ENCODE measurements at regions not wholly inside any gene's neighbourhood (a gene's known extent, or its start where the extent isn't known, plus 50 kb on each side); places are given as distances from the start of the nearest gene placed in this dataset.

GRCh38 chr14:61129168-61129745 is 148.2 kb downstream of the SLC38A6 start:
- Mint-ChIP-seq H3K4me3 (no peak overlapping the region), H3K4me1 (peaks cover 22% of the 10 kb centered on the region), H3K27ac (no peak overlapping the region), H3K27me3 (no peaks in the 10 kb centered on the region), H3K36me3 (ENCODE audit: low read depth) (no peaks in the 10 kb centered on the region), H3K9me3 (peaks cover 3% of the 10 kb centered on the region)
- POLR2A ChIA-PET = no interaction called here
- CTCF ChIA-PET = no interaction called here
- DNase-seq = no peak

DNA sequence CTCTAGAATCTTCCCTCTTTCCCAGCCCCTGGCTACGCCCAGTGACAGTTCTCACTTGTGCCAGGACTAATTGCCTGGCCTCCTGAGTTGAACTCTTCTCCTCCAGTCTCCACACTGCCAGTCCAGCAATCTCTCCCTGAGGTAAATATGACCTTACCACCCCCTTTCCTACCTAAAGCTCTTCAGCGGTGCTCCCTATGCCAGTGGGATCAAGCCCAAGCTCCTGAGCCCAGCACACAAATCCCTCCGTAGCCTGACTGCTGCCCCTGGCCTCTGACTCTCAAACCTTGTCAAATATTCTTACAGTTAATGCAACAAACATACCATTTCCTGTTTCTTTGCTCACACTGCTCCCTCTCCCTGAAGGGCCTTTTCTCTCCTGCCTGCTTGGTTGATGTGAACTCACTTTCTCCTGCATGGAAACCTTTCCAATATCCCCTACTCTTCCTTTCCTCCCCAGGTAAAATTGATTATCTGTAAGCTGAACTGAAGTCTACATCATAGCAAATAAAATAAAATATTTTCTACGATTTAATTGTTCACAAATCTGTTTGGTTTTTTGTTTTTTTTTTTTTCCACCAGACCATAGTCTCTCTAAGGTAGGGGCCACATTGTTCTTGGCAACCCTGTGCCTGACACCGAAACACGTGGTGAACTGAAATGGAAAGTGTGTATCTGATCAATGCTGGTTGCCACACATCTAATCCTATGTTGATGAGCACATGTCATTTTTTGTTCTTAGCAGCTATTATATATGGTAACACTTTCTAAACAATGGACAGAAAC is 147.5 kb downstream of the SLC38A6 start:
- CTCF ChIA-PET = no interaction called here
- H3K4me1 Mint-ChIP-seq = peaks cover 22% of the 10 kb centered on the region
- POLR2A ChIA-PET = no interaction called here
- no peaks in the 10 kb centered on the region for H3K27me3 Mint-ChIP-seq
- no peak overlapping the region for H3K27ac Mint-ChIP-seq
- H3K36me3 Mint-ChIP-seq (ENCODE audit: low read depth) = no peaks in the 10 kb centered on the region
- H3K4me3 Mint-ChIP-seq = no peak overlapping the region
- peaks cover 3% of the 10 kb centered on the region for H3K9me3 Mint-ChIP-seq
- DNase-seq = no peak

- CTCF ChIA-PET = no interaction called here
- Mint-ChIP-seq H3K27ac (no peak overlapping the region), H3K27me3 (no peaks in the 10 kb centered on the region), H3K4me3 (no peak overlapping the region), H3K4me1 (peaks cover 22% of the 10 kb centered on the region), H3K36me3 (ENCODE audit: low read depth) (no peaks in the 10 kb centered on the region), H3K9me3 (no peaks in the 10 kb centered on the region)
- POLR2A ChIA-PET = no interaction called here
- DNase-seq = no peak
These were observed 145.8 kb downstream of the SLC38A6 start for GRCh38 chr14:61126603-61127498.

DNA sequence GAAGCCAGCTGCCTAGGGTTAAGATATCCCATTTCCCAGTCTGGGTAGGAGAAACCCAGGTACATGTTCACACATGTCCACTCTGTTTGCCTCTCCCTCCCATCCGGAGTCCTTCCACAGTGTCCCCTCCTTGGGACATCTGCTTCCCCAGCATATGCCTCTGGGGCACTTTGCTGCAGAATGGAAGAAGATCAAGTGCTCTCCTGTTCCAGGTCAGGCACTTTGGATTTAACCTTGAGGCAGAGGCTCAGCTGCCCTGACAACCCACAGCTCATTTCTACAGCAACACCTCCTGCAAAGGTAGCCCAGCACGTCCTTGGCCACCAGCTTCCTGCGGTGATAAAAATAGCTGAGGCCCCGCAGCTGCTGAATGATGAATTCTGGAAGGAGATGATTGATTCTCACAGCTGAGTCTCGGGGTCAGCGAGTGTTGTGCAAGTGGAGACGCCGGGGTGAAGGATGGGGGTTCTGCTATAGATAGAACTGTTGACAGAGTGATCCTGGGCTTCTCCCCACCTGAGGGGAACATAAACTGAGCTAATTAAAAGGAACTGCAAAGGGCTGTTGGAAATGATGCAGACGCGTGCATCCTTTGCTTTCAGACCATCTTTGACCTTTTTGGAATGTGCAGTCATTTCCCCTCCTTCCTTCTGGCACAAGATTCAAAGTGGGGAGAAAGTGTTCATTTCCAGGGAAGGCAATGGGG is 145.0 kb downstream of the SLC38A6 start:
- POLR2A ChIA-PET = no interaction called here
- H3K9me3 Mint-ChIP-seq = no peaks in the 10 kb centered on the region
- no peaks in the 10 kb centered on the region for H3K27me3 Mint-ChIP-seq
- DNase-seq = no peak
- peaks cover 26% of the 10 kb centered on the region for H3K4me1 Mint-ChIP-seq
- CTCF ChIA-PET = no interaction called here
- H3K36me3 Mint-ChIP-seq (ENCODE audit: low read depth) = no peaks in the 10 kb centered on the region
- no peak overlapping the region for H3K4me3 Mint-ChIP-seq
- no peak overlapping the region for H3K27ac Mint-ChIP-seq

- H3K27ac Mint-ChIP-seq = no peak overlapping the region
- peaks cover 33% of the 10 kb centered on the region for H3K4me1 Mint-ChIP-seq
- ChIA-PET POLR2A (interaction anchor here (0.6 kb wide), 1 partner anchor 134 kb away, joined by 3 read pairs; no protein-coding TSS in a partner anchor), CTCF (no interaction called here)
- no peaks in the 10 kb centered on the region for H3K27me3 Mint-ChIP-seq
- H3K36me3 Mint-ChIP-seq (ENCODE audit: low read depth) = peaks cover 4% of the 10 kb centered on the region
- H3K4me3 Mint-ChIP-seq = no peak overlapping the region
- no peak for DNase-seq
- H3K9me3 Mint-ChIP-seq = no peaks in the 10 kb centered on the region
These were observed 144.2 kb downstream of the SLC38A6 start for GRCh38 chr14:61125041-61125866.

- Mint-ChIP-seq H3K27me3 (no peaks in the 10 kb centered on the region), H3K4me3 (no peak overlapping the region), H3K27ac (no peak overlapping the region), H3K9me3 (no peaks in the 10 kb centered on the region), H3K36me3 (ENCODE audit: low read depth) (peaks cover 7% of the 10 kb centered on the region), H3K4me1 (peaks cover 28% of the 10 kb centered on the region)
- DNase-seq = no peak
- ChIA-PET POLR2A (no interaction called here), CTCF (no interaction called here)
These were observed 141.8 kb downstream of the SLC38A6 start for GRCh38 chr14:61122862-61123261.

- POLR2A ChIA-PET = interaction anchor here (1.6 kb wide), 1 partner anchor 12 kb away, joined by 4 read pairs; no protein-coding TSS in a partner anchor
- no peak overlapping the region for H3K27ac Mint-ChIP-seq
- peaks cover 26% of the 10 kb centered on the region for H3K4me1 Mint-ChIP-seq
- peaks cover 7% of the 10 kb centered on the region for H3K36me3 Mint-ChIP-seq (ENCODE audit: low read depth)
- CTCF ChIA-PET = no interaction called here
- no peak for DNase-seq
- no peak overlapping the region for H3K4me3 Mint-ChIP-seq
- peaks cover 5% of the 10 kb centered on the region for H3K9me3 Mint-ChIP-seq
- no peaks in the 10 kb centered on the region for H3K27me3 Mint-ChIP-seq
These were observed 140.3 kb downstream of the SLC38A6 start for GRCh38 chr14:61121355-61121787.

DNA sequence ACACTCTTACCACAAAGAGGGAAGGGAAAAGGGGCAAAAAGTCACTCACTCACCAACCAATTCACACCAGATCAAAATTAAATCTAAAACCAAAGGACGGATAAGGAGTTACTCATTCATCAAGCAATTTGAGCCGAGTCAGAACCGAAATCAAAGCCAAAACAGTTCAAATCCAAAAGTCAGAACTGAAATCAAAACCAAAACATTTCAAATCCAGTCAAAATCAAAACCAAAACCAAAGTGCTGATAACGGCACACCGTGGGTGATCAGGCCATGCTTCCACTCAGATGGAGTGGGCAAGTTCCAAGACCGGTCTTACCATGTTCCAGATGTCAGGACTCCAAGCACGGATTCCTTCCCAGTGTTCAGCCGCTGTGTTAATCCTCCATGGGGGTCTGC is 139.5 kb downstream of the SLC38A6 start:
- H3K36me3 Mint-ChIP-seq (ENCODE audit: low read depth) = peaks cover 7% of the 10 kb centered on the region
- H3K4me3 Mint-ChIP-seq = peak overlapping the region; percentile 64
- peaks cover 9% of the 10 kb centered on the region for H3K9me3 Mint-ChIP-seq
- ChIA-PET POLR2A (interaction anchor here (1.0 to 1.6 kb wide), 2 partner anchors 11 to 17 kb away, joined by 4 read pairs; no protein-coding TSS in a partner anchor), CTCF (no interaction called here)
- no peaks in the 10 kb centered on the region for H3K27me3 Mint-ChIP-seq
- H3K4me1 Mint-ChIP-seq = peaks cover 20% of the 10 kb centered on the region
- peak overlapping the region; percentile 75 for H3K27ac Mint-ChIP-seq
- DNase-seq = peak; percentile 48

DNA sequence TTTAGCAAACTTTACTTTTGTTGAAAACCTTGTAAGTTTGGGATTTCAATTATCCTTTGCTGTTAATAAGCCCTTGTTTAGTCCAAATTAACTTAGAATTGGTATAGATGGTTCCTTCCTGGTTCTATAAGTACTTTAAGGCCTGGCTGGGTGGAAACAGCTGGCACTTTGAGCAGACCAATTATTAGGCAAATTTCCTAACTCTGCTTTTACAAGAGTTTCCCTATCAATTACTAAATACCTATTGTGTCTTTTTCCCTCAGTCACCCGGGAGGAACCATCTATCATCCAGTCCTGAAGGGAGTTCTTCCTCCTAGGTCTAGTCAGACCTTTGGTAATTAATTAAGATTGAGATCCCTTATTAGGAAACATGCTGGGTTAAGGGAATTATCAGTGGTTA is 138.0 kb downstream of the SLC38A6 start:
- POLR2A ChIA-PET = no interaction called here

GRCh38 chr14:61116369-61116768 is 135.3 kb downstream of the SLC38A6 start:
- Mint-ChIP-seq H3K27me3 (no peaks in the 10 kb centered on the region), H3K36me3 (ENCODE audit: low read depth) (peaks cover 10% of the 10 kb centered on the region), H3K4me3 (no peak overlapping the region), H3K9me3 (peaks cover 26% of the 10 kb centered on the region), H3K27ac (no peak overlapping the region), H3K4me1 (peaks cover 18% of the 10 kb centered on the region)
- POLR2A ChIA-PET = no interaction called here
- DNase-seq = no peak
- CTCF ChIA-PET = no interaction called here

More for the DNA sequence above, 138.0 kb downstream of the SLC38A6 start:
- H3K4me1 Mint-ChIP-seq = peaks cover 18% of the 10 kb centered on the region
- DNase-seq = no peak
- H3K27me3 Mint-ChIP-seq = no peaks in the 10 kb centered on the region
- no peak overlapping the region for H3K4me3 Mint-ChIP-seq
- CTCF ChIA-PET = no interaction called here
- peaks cover 7% of the 10 kb centered on the region for H3K36me3 Mint-ChIP-seq (ENCODE audit: low read depth)
- peaks cover 22% of the 10 kb centered on the region for H3K9me3 Mint-ChIP-seq
- H3K27ac Mint-ChIP-seq = no peak overlapping the region

DNA sequence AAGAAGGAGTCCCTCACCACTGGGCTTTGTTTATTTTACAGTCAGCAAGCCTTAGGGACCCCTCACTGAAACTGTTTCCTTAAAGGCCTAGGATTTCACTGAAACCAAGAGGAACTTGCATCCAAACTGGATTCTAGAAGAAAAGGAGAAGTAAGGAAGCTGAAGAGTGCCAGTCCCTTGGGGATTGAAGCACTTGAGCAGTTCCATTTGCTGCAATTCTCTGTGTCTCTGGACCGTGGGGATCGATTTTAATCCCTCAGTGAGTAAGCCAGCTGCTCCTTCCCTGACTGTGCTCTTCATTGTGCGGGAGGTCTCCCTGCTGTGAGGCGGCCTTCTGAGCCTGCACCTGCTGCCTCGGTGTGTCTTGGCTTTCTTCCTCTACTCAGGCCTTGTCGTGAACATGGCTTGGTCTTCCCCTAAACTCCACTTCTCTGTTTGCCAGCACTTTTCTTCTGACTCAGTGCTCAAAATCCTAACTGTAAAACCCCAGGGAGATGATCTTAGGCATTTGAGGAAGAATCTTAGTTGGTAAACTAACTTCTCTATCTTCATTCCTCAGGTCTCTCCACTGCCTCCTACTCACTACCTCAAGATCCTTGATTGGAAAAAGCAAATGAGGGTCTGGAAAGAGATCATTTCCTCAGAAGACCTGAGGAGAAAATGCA is 132.6 kb downstream of the SLC38A6 start:
- peaks cover 3% of the 10 kb centered on the region for H3K36me3 Mint-ChIP-seq (ENCODE audit: low read depth)
- peaks cover 26% of the 10 kb centered on the region for H3K9me3 Mint-ChIP-seq
- CTCF ChIA-PET = no interaction called here
- H3K4me3 Mint-ChIP-seq = no peak overlapping the region
- H3K27ac Mint-ChIP-seq = no peak overlapping the region
- no peak for DNase-seq
- H3K4me1 Mint-ChIP-seq = peaks cover 17% of the 10 kb centered on the region
- H3K27me3 Mint-ChIP-seq = no peaks in the 10 kb centered on the region
- POLR2A ChIA-PET = no interaction called here

GRCh38 chr14:61112506-61112905 is 131.5 kb downstream of the SLC38A6 start:
- POLR2A ChIA-PET = no interaction called here
- H3K27ac Mint-ChIP-seq = no peak overlapping the region
- no peak for DNase-seq
- no peak overlapping the region for H3K4me3 Mint-ChIP-seq
- H3K36me3 Mint-ChIP-seq (ENCODE audit: low read depth) = peaks cover 5% of the 10 kb centered on the region
- CTCF ChIA-PET = no interaction called here
- peaks cover 26% of the 10 kb centered on the region for H3K9me3 Mint-ChIP-seq
- no peaks in the 10 kb centered on the region for H3K27me3 Mint-ChIP-seq
- H3K4me1 Mint-ChIP-seq = peaks cover 21% of the 10 kb centered on the region

All from activated CD4-positive, alpha-beta memory T cell treated with anti-CD3 and anti-CD28 coated beads, Interleukin-2, amount 10 ng/mL, durations not matched to agents 7 days and 5 days (primary cell).